ENCODE measurements at regions not wholly inside any gene's neighbourhood (a gene's known extent, or its start where the extent isn't known, plus 50 kb on each side); places are given as distances from the start of the nearest gene placed in this dataset.

DNA sequence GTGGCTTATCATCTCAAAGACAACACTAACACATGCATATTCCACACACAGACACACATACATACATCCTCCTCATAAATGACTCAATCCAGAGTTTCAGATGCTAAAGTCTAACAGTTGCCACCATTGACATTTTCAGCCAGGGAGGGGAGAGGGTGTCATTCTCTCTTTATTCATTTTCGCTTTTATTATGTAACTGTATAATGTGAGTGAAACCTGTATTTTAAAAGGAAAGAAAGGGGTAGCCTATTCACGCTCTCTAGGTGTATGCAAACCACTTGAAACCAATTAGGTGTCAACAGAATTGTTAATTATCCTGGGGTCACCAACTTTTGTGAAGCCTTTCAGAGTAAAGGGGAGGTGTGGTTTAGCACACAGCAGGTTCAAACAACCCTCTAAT, 1282.9 kb downstream of the ROBO2 start:
- TF ChIP-seq POLR2AphosphoS5 (IDR thresholded peaks at IDR 0.05; ENCODE audit: insufficient read depth, low read depth, low read length) (no peak), GATA2 (IDR thresholded peaks at IDR 0.05; ENCODE audit: insufficient read depth, insufficient read length, low read depth, low read length) (no peak), EZH2 (IDR thresholded peaks at IDR 0.05; ENCODE audit: borderline replicate concordance, low read depth, low read length, severe bottlenecking) (no peak), JUN (IDR thresholded peaks at IDR 0.05; ENCODE audit: borderline replicate concordance, insufficient read depth, insufficient read length, low read depth) (no peak), MAX (IDR thresholded peaks at IDR 0.05; ENCODE audit: insufficient read depth, insufficient read length) (no peak), POLR2A (IDR thresholded peaks at IDR 0.05; ENCODE audit: low read depth, low read length) (no peak), FOS (IDR thresholded peaks at IDR 0.05; ENCODE audit: borderline replicate concordance, insufficient read depth, low read length) (no peak), MYC (IDR thresholded peaks at IDR 0.05; ENCODE audit: low read depth, low read length) (no peak)
- TF ChIP-seq, protein P1, sequence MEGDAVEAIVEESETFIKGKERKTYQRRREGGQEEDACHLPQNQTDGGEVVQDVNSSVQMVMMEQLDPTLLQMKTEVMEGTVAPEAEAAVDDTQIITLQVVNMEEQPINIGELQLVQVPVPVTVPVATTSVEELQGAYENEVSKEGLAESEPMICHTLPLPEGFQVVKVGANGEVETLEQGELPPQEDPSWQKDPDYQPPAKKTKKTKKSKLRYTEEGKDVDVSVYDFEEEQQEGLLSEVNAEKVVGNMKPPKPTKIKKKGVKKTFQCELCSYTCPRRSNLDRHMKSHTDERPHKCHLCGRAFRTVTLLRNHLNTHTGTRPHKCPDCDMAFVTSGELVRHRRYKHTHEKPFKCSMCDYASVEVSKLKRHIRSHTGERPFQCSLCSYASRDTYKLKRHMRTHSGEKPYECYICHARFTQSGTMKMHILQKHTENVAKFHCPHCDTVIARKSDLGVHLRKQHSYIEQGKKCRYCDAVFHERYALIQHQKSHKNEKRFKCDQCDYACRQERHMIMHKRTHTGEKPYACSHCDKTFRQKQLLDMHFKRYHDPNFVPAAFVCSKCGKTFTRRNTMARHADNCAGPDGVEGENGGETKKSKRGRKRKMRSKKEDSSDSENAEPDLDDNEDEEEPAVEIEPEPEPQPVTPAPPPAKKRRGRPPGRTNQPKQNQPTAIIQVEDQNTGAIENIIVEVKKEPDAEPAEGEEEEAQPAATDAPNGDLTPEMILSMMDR (IDR thresholded peaks at IDR 0.05; ENCODE audit: extremely low read depth in 1 of 2, insufficient read depth in 1 of 2, low read depth in 1 of 2, low read length in 2 of 2) = no peak
- intact Hi-C loops (cut with micrococcal nuclease) (no loop called here), dilution Hi-C loops (cut with MboI; ENCODE audit: extremely low pct_ligation_motif_present, low sequenced_read_pairs) (no loop called here)
- Histone ChIP-seq H3K9me1 (replicated peaks; ENCODE audit: control insufficient read depth, extremely low read depth, insufficient read depth, low read length) (no peaks in the 10 kb centered on the region), H3K4me1 (ENCODE audit: control insufficient read depth, extremely low read depth, insufficient read depth, low read length) (no peaks in the 10 kb centered on the region), H3K4me2 (ENCODE audit: insufficient read depth, low read length) (no peak overlapping the region), H4K20me1 (replicated peaks; ENCODE audit: control insufficient read depth, extremely low read depth, insufficient read depth, low read length) (no peaks in the 10 kb centered on the region), H3K27me3 (ENCODE audit: control insufficient read depth in 2 of 2, insufficient read depth in 2 of 2, low read length in 2 of 2) (no peaks in the 10 kb centered on the region), H3K79me2 (ENCODE audit: control insufficient read depth, insufficient read depth, low read length) (no peaks in the 10 kb centered on the region), H3K27ac (ENCODE audit: insufficient read depth, low read depth, low read length) (no peak overlapping the region), H3K9me3 (replicated peaks; ENCODE audit: control insufficient read depth, insufficient read depth, low read length) (no peaks in the 10 kb centered on the region), H3K36me3 (ENCODE audit: control insufficient read depth in 2 of 2, extremely low read depth in 1 of 2, insufficient read depth in 2 of 2, low read length in 2 of 2) (no peaks in the 10 kb centered on the region), H3K9ac (replicated peaks; ENCODE audit: extremely low read depth, insufficient read depth, low read length) (no peak overlapping the region), H2AFZ (ENCODE audit: low read depth, low read length) (no peak overlapping the region), H3K4me3 (replicated peaks in 1 of 3; ENCODE audit: insufficient read depth in 1 of 3, low read depth in 1 of 3, low read length in 3 of 3) (no peak overlapping the region)
- CTCF ChIA-PET = no interaction called here
- BruUV-seq (replicated peaks) = no TSS peak
- DNase-seq (ENCODE audit: low read depth, low spot score) (no peak), FAIRE-seq (no peak)
- POLR2A ChIA-PET = no interaction called here

Data from endothelial cell of umbilical vein (primary cell).